ENCODE measurements at regions not wholly inside any gene's neighbourhood (a gene's known extent, or its start where the extent isn't known, plus 50 kb on each side); places are given as distances from the start of the nearest gene placed in this dataset.

GRCh38 chr1:208637181-208637580 is 393.0 kb upstream of the PLXNA2 start:
- DNase-seq (ENCODE audit: low read depth in 2 of 2): no peak

DNA sequence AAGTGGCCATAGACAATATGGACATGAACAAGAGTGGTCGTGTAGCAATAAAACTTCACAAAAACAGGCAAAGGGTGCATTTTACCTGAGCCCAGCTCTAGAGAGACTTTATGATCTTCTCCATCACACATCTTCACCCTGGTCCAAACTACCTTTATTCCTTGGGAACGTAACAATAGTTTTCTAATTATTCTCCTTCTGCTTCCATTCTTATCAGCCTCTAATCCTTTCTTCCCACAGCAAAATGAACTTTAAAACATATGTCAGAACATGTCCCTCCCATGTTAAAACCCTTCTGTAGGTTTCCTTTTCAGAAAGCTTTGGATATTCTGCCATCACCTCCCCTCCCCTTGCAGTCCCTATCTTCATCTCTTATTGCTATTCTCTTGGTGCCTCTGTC is 395.2 kb upstream of the PLXNA2 start:
- DNase-seq (ENCODE audit: low read depth in 2 of 2): no peak

DNA sequence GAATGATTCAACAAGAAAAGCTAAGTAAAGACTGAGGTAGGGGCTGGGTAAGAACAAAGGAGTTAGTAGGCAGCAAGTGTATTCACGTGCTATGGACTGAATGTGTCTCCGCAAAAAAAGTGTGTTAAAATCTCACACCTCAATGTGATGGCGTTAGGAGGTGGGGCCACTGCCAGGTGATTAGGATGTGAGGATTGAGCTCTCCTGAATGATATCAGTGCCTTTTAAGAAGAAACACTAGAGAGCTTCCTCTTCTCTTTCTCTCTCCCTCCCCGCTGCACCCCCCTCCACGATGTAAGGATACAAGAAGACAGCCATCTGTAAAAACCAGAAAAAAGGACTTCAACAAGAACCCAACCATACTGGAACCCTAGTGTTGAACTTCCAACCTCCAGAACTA is 396.1 kb upstream of the PLXNA2 start:
- DNase-seq (ENCODE audit: low read depth in 2 of 2): no peak

GRCh38 chr1:208641579-208642280 is 397.5 kb upstream of the PLXNA2 start:
- no peak for DNase-seq (ENCODE audit: low read depth in 2 of 2)

DNA sequence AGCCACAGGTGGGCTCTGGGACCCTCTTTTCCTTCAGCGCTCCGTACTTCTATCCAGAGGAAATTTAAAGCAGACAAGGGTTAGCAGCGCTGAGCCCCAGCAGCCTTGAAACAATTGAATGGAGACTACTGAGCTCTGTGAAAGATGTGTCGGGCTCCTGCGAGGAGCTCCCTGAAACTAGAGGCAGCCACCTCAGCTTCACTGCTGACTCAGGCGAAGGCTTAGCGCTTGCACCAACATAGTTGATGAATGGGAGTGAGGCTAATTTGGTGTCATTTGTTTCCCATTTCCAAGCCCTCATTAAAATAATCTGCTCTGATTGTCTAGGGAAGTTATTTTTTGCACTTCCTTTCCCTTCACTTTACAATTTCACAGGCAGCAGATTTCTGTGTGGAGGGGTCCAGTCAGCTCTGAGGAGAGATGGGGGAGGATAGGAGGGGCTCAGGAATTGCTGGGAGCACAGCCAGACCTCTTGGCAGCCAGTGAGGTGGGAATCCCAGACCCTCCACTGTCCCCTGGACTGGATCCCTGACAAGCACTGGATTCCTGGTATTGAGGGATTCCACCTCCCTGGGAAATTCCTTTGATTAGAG is 398.9 kb upstream of the PLXNA2 start:
- DNase-seq (ENCODE audit: low read depth in 2 of 2): no peak

DNA sequence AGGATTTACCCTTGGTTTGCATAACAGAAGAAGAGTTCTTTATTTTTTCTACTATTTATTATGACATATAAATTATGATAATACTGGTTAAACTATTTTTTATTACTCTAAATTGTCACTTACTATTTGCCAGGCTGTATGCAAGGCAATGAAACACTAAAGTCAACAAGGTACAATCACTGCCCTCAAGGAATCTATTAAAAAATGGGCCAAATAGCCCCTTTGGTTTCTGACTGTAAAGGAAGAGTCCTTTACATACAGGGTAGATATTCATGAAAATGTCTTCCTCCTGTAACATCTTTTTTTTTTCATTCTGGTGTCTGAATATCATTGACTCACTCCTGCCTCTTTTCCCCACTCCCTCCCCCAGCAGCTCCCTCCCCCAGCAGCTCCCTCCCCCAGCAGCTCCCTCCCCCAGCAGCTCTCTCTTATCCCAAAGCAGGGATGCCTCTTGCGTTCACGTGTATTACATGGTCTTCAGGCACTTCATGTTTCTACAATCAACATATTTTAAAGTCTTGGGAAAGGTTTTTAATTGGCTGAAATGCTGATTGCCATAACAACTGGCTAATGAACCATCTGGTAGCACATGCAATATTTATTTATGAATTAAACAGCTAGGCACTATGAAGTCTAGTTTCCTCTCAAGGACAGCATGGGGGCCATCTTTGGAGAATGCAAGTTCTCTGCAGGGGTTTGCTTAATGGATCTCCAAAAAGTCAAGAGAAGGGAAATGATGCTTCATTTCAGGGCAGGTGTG is 400.4 kb upstream of the PLXNA2 start:
- no peak for DNase-seq (ENCODE audit: low read depth in 2 of 2)

- no peak for DNase-seq (ENCODE audit: low read depth in 2 of 2)
These were observed 402.2 kb upstream of the PLXNA2 start for GRCh38 chr1:208646431-208646830.

- no peak for DNase-seq (ENCODE audit: low read depth in 2 of 2)
These were observed 404.0 kb upstream of the PLXNA2 start for GRCh38 chr1:208648146-208648545.

DNA sequence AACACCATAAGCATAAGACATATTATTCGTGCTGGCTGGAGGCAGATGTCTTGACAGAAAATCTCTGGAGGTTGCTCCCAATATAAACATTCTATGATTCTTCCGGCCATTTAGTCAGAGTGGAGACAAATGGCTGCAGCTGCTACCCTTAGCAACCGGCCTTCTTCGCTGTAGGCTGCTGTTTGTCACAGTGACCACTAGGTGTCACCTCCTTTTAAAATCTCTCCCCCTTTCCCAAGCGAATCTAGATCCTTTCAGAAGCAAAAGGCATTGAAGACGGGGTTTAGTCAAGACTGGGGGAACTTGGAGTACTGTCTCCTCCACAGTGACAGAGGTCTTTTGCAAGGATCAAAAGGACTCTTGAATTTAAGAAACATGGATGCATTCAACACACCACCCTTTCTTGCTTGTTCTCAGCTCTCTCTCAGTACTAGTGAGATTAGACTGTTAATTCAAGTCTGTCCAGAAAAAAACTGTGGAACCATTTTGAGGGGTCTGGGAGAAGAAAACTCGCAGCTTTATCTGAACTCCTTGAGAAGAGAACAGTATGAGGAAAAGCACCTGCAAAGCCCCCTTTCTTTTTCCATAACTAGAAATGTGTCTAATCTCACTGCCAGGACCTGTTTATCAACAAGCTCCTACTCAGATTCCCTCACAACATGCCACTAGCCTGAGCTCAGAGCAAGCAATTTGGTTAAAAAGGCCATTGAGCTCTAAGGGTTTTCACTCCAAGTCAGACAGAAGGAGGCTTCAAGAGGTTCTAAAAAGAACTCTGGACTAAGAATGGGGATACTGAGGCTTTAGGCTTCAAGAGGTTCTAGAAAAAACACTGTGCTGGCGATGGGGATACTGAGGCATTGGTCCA is 408.3 kb upstream of the PLXNA2 start:
- peak in 1 of 2 donors; percentile 5 for DNase-seq (ENCODE audit: low read depth in 2 of 2)

- DNase-seq (ENCODE audit: low read depth in 2 of 2): no peak
These were observed 409.2 kb upstream of the PLXNA2 start for GRCh38 chr1:208653426-208653825.

- no peak for DNase-seq (ENCODE audit: low read depth in 2 of 2)
These were observed 410.1 kb upstream of the PLXNA2 start for GRCh38 chr1:208654241-208654640.

GRCh38 chr1:208665936-208666335 is 421.8 kb upstream of the PLXNA2 start:
- no peak for DNase-seq (ENCODE audit: low read depth in 2 of 2)

DNA sequence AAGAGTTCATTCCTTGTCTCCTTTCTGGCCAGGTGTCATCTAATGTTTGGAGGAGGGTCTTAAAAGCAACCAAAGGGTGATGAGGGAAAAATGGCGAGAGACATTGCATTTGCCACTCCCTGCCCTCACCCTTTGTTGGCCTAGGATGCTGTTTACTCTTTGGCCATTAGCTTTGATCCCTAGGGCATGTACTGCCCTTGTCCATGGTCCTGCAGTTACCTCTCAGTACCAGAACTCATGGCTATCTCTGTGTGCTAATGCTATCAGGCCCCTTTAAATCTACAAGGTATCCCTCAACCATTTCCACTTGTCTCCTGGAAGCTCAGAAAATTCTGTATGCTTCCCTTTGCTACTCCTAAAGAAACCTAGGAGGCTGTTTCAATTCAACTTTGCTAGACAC is 424.8 kb upstream of the PLXNA2 start:
- DNase-seq (ENCODE audit: low read depth in 2 of 2): no peak

DNA sequence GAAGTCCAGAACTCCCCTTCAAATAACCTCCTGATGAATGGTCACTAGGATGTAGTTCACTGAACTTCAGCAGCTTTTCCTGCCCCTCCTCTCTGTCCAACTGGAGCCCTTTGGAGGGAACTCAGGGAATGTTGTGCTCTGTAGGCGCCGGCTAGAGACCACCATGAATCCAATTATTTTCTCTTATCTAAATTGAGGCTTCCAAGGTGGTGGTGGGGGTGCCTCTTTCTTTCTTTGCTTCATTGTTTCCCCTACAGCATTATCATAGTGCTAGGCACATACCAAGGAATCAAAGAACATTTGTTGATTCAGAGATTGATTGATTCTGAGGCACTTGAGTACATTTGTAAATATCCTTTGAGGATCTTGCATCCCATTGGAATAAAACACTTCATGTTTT is 426.6 kb upstream of the PLXNA2 start:
- DNase-seq (ENCODE audit: low read depth in 2 of 2): no peak

DNA sequence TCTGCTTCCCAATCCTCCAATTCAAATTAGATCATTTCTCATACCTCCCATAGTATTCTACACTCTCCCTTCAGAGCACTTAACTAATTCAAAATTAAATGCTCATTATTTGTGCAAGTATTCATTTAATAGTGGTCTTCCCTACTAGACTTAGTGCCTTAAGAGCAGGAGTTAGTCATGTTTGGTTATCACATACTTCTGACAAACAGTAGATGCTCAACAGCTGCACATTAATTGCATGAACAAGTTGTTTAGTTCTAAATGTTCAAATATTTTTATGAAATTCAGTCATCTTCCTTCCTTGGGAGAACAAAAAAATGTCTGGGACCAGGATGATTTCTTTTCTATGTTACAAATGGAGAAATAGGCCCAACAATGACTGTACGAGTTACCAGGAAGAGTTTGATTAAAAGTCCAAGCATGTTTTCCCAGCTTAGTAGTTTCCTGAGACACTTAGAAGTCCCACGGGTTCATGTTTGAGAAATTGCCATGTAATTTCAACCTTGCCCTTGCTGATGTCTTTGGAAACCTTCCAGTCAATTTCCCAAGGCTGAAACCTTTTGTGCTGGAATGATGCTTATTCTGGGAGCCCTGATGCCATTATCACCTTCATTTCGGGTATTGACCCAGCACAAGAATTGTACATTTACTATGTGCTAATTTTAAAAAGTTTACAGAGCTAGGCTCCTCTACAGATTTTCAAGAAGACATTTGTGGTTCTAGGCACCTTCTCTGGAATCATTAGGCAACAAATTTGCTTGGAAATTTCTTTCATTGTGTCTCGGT is 437.9 kb upstream of the PLXNA2 start:
- no peak for DNase-seq (ENCODE audit: low read depth in 2 of 2)

- DNase-seq (ENCODE audit: low read depth in 2 of 2): no peak
These were observed 438.5 kb upstream of the PLXNA2 start for GRCh38 chr1:208682664-208683013.

- no peak for DNase-seq (ENCODE audit: low read depth in 2 of 2)
These were observed 439.0 kb upstream of the PLXNA2 start for GRCh38 chr1:208683141-208683540.

GRCh38 chr1:208684192-208684591 is 440.0 kb upstream of the PLXNA2 start:
- no peak for DNase-seq (ENCODE audit: low read depth in 2 of 2)

GRCh38 chr1:208686592-208686991 is 442.4 kb upstream of the PLXNA2 start:
- DNase-seq (ENCODE audit: low read depth in 2 of 2): no peak

DNA sequence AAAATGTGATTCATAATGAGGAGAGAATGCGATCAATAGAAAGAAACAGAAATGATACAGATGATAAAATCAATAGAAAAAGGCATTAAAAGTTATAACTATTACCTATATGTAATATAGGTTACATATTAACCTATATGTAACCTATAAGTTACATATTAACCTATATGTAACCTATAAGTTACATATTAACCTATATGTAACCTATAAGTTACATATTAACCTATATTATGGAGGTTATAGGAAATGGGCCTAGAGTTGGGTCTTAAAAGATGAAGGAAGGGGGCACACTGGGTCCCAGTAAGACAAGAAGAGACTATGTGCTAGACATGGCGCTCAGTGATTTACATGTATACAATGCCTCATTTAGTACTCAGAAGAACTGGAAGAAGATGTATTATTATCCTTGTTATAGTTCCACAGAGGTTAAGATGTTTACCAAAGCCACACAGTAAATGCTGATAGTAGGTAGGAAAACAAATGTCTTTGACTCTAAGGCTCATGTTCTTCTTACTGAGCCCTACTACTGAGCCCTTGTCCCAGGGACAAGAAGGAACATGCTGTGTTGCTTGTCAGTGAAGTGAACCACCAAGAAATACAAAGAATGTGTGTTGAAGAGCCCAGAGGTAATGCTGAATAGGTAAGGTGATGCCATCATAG is 444.6 kb upstream of the PLXNA2 start:
- DNase-seq (ENCODE audit: low read depth in 2 of 2): no peak

DNA sequence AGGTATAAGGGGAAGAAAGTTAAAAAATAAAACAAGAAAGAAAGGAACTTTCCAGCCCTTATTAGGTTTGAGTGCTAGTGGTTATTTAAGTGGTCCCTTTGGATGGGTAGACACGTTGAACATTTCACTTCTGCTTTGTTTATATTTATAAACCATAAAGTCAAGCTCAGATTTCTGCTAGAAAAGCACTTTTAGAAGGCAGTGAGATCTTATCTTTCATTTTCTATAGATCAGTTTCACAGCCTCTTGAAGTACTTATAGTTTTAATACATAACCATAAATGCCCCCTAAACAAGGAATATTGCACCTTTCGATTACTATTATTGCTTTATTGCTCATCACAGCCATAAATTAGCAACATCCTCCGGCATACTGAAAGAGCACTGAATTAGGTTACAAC is 446.8 kb upstream of the PLXNA2 start:
- DNase-seq (ENCODE audit: low read depth in 2 of 2): no peak
